GM23248 (cell line): ENCODE measurements at regions not wholly inside any gene's neighbourhood (a gene's known extent, or its start where the extent isn't known, plus 50 kb on each side); places are given as distances from the start of the nearest gene placed in this dataset.

Experiments used
- DNase-seq: peaks from one replicate; pipeline ENCODE4 v3.0.0-alpha.2; 2015
- H2AFZ ChIP-seq: fragments of 200-600 bp; sonication (generic); 2 replicates; pipeline ENCODE4 v1.6.1; 2016; ENCODE audit warnings: antibody characterized with exemption
- H3F3A ChIP-seq: fragments of 200-600 bp; sonication (generic); 2 replicates; pipeline ENCODE4 v1.6.1; 2016; ENCODE audit warnings: mild to moderate bottlenecking, antibody characterized with exemption, mixed run types; ENCODE audit not compliant: insufficient read depth
- H3K27ac ChIP-seq: fragments of 200-600 bp; sonication (generic); 2 replicates; pipeline ENCODE4 v1.5.1; 2016; ENCODE audit warnings: mild to moderate bottlenecking
- H3K27me3 ChIP-seq: fragments of 200-600 bp; sonication (generic); replicated peaks from 2 replicates; pipeline ENCODE4 v1.6.1; 2016; ENCODE audit warnings: mild to moderate bottlenecking; ENCODE audit not compliant: insufficient read depth
- H3K36me3 ChIP-seq: fragments of 200-600 bp; sonication (generic); 2 replicates; pipeline ENCODE4 v1.6.1; 2016; ENCODE audit warnings: low read depth, mild to moderate bottlenecking
- H3K4me1 ChIP-seq: fragments of 200-600 bp; sonication (generic); 2 replicates; pipeline ENCODE4 v1.6.1; 2016; ENCODE audit warnings: mild to moderate bottlenecking; ENCODE audit not compliant: insufficient read depth
- H3K4me2 ChIP-seq: fragments of 200-600 bp; sonication (generic); one replicate; pipeline ENCODE4 v1.6.1; 2016; ENCODE audit warnings: mild to moderate bottlenecking; ENCODE audit not compliant: unreplicated experiment
- H3K4me3 ChIP-seq: fragments of 200-600 bp; sonication (generic); 2 replicates; pipeline ENCODE4 v1.5.1; 2016; ENCODE audit warnings: mild to moderate bottlenecking
- H3K79me2 ChIP-seq: fragments of 200-600 bp; sonication (generic); 2 replicates; pipeline ENCODE4 v1.6.1; 2016; ENCODE audit warnings: mild to moderate bottlenecking; ENCODE audit not compliant: insufficient read depth
- H3K9ac ChIP-seq: fragments of 200-600 bp; sonication (generic); 2 replicates; pipeline ENCODE4 v1.6.1; 2016; ENCODE audit warnings: mild to moderate bottlenecking
- H3K9me2 ChIP-seq: fragments of 200-600 bp; sonication (generic); 2 replicates; pipeline ENCODE4 v1.6.1; 2016; ENCODE audit warnings: mixed run types, mild to moderate bottlenecking, moderate library complexity; ENCODE audit not compliant: insufficient read depth
- H3K9me3 ChIP-seq: fragments of 200-600 bp; sonication (generic); one replicate; pipeline ENCODE4 v1.6.1; 2017; ENCODE audit warnings: low read depth
- H4K20me1 ChIP-seq: fragments of 200-600 bp; sonication (generic); 2 replicates; pipeline ENCODE4 v1.6.0; 2016; ENCODE audit not compliant: insufficient read depth
- EZH2 ChIP-seq: fragments of 200-600 bp; sonication (generic); IDR thresholded peaks from 2 replicates; pipeline ENCODE4 v1.6.1; 2018; ENCODE audit warnings: antibody characterized with exemption, mild to moderate bottlenecking; ENCODE audit not compliant: insufficient read depth, poor library complexity, severe bottlenecking
- EZH2phosphoT487 ChIP-seq: fragments of 200-600 bp; sonication (generic); IDR thresholded peaks from 2 replicates; pipeline ENCODE4 v1.6.1; 2018; ENCODE audit warnings: antibody characterized with exemption, moderate library complexity, mild to moderate bottlenecking, low read depth; ENCODE audit not compliant: insufficient read depth
- WGBS, 2 experiments: methylation state at CpG; one replicate each; pipeline ENCODE4 v1.1.6; 2015 to 2017; ENCODE audit warnings: low lambda C conversion rate in 2 of 2, low coverage in 1 of 2; ENCODE audit errors: missing lambda C conversion rate in 2 of 2; 5-methylcytosine and 5-hydroxymethylcytosine counted together
- in situ Hi-C: fragments of 300-500 bp; cut with MboI; formaldehyde crosslinking; loops from 2 replicates; pipeline ENCODE4 v1.15.0; 2020

DNA sequence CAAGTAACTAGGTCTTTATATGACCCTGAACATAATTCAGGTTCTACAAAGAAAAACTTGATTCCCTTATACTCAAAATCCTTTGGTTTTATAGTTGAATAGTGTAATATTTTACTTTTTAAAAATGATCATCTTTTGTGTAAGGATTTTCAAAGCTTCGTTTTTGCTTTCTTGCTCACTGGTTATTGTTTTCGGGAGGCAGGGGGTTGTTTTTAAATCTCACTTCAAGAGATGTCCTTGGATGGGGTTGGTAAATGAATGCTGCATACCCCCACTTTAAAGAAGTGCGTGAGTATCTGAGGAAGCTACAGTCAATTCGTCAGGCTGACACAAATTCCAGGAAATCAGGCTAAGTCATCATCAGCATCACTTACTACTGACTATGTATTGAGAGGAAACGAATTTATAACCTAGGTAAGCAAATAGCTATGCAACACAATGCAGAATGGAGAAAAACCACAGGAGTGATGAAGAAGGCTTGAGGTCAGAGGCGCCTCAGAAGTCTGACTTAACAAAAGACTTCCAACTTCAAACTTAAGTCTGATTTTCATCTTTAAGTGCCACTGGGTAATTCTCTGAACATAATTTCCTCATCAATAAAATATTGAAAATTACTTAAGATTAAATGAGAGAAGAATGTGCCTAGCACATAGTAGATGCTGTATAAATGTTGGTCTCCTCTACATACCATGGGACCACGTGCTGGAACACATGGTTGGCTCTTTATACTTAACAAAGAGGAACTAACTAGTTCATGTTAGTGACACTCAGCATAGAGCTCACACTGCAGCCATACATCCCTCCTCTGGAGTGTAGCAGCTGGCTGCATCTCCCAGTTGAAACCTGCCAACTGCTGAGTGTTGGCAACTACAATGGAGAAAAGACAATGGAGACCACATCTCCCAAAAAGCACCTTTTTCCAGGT lies 106.0 kb upstream of the KIF2A start:
- Histone ChIP-seq H3K27me3 (peaks cover 9% of the 10 kb centered on the region; the same call in 1 of the 2 replicates), H2AFZ (no peak overlapping the region), H3K4me1 (no peaks in the 10 kb centered on the region), H3K4me2 (no peak overlapping the region), H3K27ac (no peak overlapping the region), H3F3A (no peaks in the 10 kb centered on the region), H4K20me1 (no peaks in the 10 kb centered on the region), H3K9me2 (no peaks in the 10 kb centered on the region), H3K9me3 (no peaks in the 10 kb centered on the region), H3K36me3 (no peaks in the 10 kb centered on the region), H3K4me3 (no peak overlapping the region), H3K9ac (no peak overlapping the region), H3K79me2 (no peaks in the 10 kb centered on the region)
- no peak for DNase-seq
- in situ Hi-C loops, result no loop called here
- WGBS, 2 experiments, result 39 to 47% methylated on average over 7 of the region's 7 CpGs
- no peak for TF ChIP-seq EZH2phosphoT487

DNA sequence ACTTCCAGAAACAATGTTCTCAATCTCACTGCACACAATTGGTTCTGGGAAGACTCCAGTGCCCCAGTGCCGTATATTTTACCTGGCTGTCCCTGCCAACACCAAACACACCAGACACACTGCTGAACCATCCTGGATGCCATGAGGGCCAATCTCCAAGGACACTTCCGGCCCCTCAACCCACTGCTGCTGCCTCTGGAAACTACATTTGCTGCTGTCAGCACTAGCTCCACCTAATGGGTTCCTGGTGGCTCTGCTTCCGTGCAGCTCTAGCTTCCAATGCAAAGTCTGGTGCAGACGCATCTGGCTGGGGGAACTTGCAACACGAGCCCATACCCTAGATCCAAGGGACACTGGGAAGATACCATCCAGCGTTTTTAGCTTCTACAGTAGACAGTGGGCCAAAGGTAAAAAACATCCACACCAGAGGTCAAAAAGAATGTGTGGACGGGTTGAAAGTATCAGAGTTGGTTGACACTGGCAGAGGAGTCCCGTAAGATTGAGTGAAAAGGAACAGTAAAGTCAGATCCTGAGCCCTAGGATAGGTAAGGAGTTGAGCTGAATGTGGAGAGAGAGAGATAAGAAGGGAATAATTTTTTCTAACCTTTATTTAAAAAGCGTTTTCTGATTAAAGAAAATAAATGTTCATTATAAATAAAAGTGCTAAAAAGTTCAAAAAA lies 99.7 kb upstream of the KIF2A start:
- in situ Hi-C loops, result no loop called here
- peak overlapping the region; percentile 52 for H2AFZ ChIP-seq
- H3F3A ChIP-seq, result no peaks in the 10 kb centered on the region
- H3K9ac ChIP-seq, result no peak overlapping the region
- no peak overlapping the region for H3K27ac ChIP-seq
- H3K79me2 ChIP-seq, result no peaks in the 10 kb centered on the region
- DNase-seq, result peak; percentile 36
- H3K9me3 ChIP-seq, result no peaks in the 10 kb centered on the region
- H3K36me3 ChIP-seq, result no peaks in the 10 kb centered on the region
- H3K9me2 ChIP-seq, result no peaks in the 10 kb centered on the region
- H3K4me1 ChIP-seq, result no peaks in the 10 kb centered on the region
- WGBS, 2 experiments, result 14 to 15% methylated on average over 9 of the region's 9 CpGs
- H3K4me2 ChIP-seq, result peak overlapping the region; percentile 2
- TF ChIP-seq EZH2 (no peak), EZH2phosphoT487 (no peak)
- H3K27me3 ChIP-seq, result peaks cover 23% of the 10 kb centered on the region; the same call in 1 of the 2 replicates
- H3K4me3 ChIP-seq, result 0 out of 2 replicates have a peak overlapping the region, but pooled peaks have one; percentile 49
- H4K20me1 ChIP-seq, result no peaks in the 10 kb centered on the region

DNA sequence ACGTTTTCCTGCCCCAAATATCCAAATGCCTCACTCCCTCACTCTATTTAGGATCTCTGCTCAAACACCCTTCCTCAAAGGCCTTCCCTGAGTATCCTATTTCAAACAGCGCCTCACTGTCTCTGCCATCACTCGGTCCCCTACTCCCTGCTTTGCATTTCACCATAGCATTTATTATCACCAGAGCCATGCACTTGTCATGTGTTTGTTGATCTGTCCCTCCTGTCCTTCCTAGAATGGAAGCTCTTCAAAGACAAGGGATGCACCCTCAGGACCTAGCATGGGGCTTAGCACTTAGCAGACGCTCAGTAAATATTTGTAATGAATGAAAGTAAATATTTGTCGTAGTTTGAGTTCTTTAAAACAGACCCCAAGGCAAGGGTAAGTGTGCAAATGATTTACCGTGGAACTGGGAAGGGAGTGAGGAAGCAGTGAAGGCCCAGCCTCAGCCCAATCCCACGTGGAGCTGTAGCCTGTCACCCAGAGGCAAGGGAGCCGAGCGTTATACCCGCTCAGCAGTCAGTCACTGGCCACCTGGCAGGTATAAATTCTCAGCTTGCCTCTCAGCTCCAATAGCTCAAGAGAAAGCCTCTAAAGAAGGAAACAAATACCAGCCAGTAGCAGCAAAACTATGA lies 97.7 kb upstream of the KIF2A start:
- Histone ChIP-seq H3F3A (no peaks in the 10 kb centered on the region), H2AFZ (no peak overlapping the region), H4K20me1 (no peaks in the 10 kb centered on the region), H3K27me3 (peaks cover 35% of the 10 kb centered on the region), H3K4me1 (no peaks in the 10 kb centered on the region), H3K9me3 (no peaks in the 10 kb centered on the region), H3K4me3 (no peak overlapping the region), H3K36me3 (no peaks in the 10 kb centered on the region), H3K79me2 (no peaks in the 10 kb centered on the region), H3K9ac (no peak overlapping the region), H3K4me2 (no peak overlapping the region), H3K27ac (no peak overlapping the region), H3K9me2 (no peaks in the 10 kb centered on the region)
- DNase-seq, result no peak
- TF ChIP-seq EZH2 (no peak), EZH2phosphoT487 (no peak)
- 25 to 34% methylated on average over 10 of the region's 10 CpGs for WGBS, 2 experiments
- in situ Hi-C loops, result no loop called here

DNA sequence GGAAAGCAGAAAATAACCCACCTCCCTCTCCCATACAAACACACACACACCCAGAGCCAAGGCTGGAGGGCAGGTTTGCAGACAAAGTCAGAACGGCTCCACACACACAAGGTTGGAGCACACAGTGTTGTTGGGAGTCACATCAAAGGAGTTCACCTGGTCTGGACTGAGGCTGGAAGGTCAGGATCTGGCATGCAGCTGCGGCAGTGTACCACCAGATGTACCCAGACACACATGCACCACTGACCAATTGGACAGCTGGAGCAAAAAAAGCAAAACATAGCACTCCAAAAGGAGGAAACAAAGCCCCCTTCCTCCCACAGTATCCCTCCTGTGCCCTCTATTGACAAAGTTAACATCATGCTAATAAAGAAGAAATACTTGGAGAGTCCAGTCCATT lies 94.6 kb upstream of the KIF2A start:
- no peaks in the 10 kb centered on the region for H3K9me2 ChIP-seq
- H3K9me3 ChIP-seq, result no peaks in the 10 kb centered on the region
- no peak overlapping the region for H3K4me2 ChIP-seq
- H3K4me3 ChIP-seq, result no peak overlapping the region
- H3K79me2 ChIP-seq, result no peaks in the 10 kb centered on the region
- H3K27ac ChIP-seq, result no peak overlapping the region
- no peak overlapping the region for H3K9ac ChIP-seq
- no peaks in the 10 kb centered on the region for H3K36me3 ChIP-seq
- no peaks in the 10 kb centered on the region for H4K20me1 ChIP-seq
- in situ Hi-C loops, result no loop called here
- WGBS, 2 experiments, result 33 to 35% methylated on average over 2 of the region's 2 CpGs
- H2AFZ ChIP-seq, result no peak overlapping the region
- no peaks in the 10 kb centered on the region for H3F3A ChIP-seq
- H3K4me1 ChIP-seq, result no peaks in the 10 kb centered on the region
- TF ChIP-seq EZH2phosphoT487 (no peak), EZH2 (no peak)
- DNase-seq, result no peak
- peaks cover 35% of the 10 kb centered on the region for H3K27me3 ChIP-seq
